ENCODE measurements at regions not wholly inside any gene's neighbourhood (a gene's known extent, or its start where the extent isn't known, plus 50 kb on each side); places are given as distances from the start of the nearest gene placed in this dataset.
A peak's percentile ranks its signal among the peaks of the same experiment; 100 is the strongest.

- no peak overlapping the region for H3K9ac ChIP-seq (ENCODE audit: insufficient read depth in 1 of 2, low read depth in 2 of 2, low read length in 2 of 2)
- ATAC-seq, result no peak
- 67% methylated on average over 3 of the region's 3 CpGs for WGBS (ENCODE audit: insufficient coverage, low coverage, missing lambda C conversion rate)
- FAIRE-seq, result no peak
- H3K27me3 ChIP-seq (ENCODE audit: control insufficient read depth in 2 of 2, insufficient read depth in 2 of 2, low read length in 2 of 2), result no peaks in the 10 kb centered on the region
- H3K9me3 ChIP-seq (replicated peaks; ENCODE audit: control insufficient read depth, insufficient read depth, low read depth, low read length), result no peaks in the 10 kb centered on the region
- H2AFZ ChIP-seq (ENCODE audit: low read depth, low read length), result no peak overlapping the region
- H3K9me1 ChIP-seq (ENCODE audit: control insufficient read depth, insufficient read depth, low read length), result no peaks in the 10 kb centered on the region
- H3K4me1 ChIP-seq (replicated peaks in 1 of 2; ENCODE audit: control insufficient read depth in 2 of 2, insufficient read depth in 2 of 2, low read length in 2 of 2), result peaks cover 8 to 21% of the 10 kb centered on the region in 2 experiments
- DNase-seq (ENCODE audit: extremely low read depth in 1 of 4, low spot score in 3 of 4), result no peak
- H3K4me2 ChIP-seq (ENCODE audit: insufficient read depth, low read length), result no peak overlapping the region
- no peak overlapping the region for H3K4me3 ChIP-seq
- no TSS peak for BruUV-seq (replicated peaks)
- H3K27ac ChIP-seq (ENCODE audit: extremely low read depth, low read depth, low read length), result peak overlapping the region; percentile 3; the same call in 1 of the 3 replicates
- intact Hi-C loops (cut with micrococcal nuclease) (no loop called here), in situ Hi-C loops (cut with MboI) (no loop called here)
- H3K79me2 ChIP-seq (ENCODE audit: control insufficient read depth, insufficient read depth, low read length), result no peaks in the 10 kb centered on the region
- no peak for TF ChIP-seq DEAF1 (CRISPR knock-in tag; IDR thresholded peaks at IDR 0.05)
- no peak for TF ChIP-seq ZSCAN32 (CRISPR knock-in tag; IDR thresholded peaks at IDR 0.05)
- TF ChIP-seq RAD51 (IDR thresholded peaks at IDR 0.05; ENCODE audit: borderline replicate concordance, low read depth), result no peak
- no peak for TF ChIP-seq DMBX1 (CRISPR knock-in tag; IDR thresholded peaks at IDR 0.05; ENCODE audit: borderline replicate concordance)
- no peak for TF ChIP-seq BMI1 (IDR thresholded peaks at IDR 0.05; ENCODE audit: low read length)
- TF ChIP-seq SRSF3 (IDR thresholded peaks at IDR 0.05; ENCODE audit: insufficient read depth, low read length), result no peak
- TF ChIP-seq ZNF263 (CRISPR knock-in tag; IDR thresholded peaks at IDR 0.05; ENCODE audit: borderline replicate concordance), result no peak
- no peak for TF ChIP-seq CREBBP (IDR thresholded peaks at IDR 0.05; ENCODE audit: low read depth, low read length)
- no peak for TF ChIP-seq ZNF592 (IDR thresholded peaks at IDR 0.05)
- ChIA-PET POLR2A (interaction anchor here (1.1 kb wide), 1 partner anchor 338 kb away, joined by 3 read pairs; no protein-coding TSS in a partner anchor), CTCF (ENCODE audit: low intra/inter-chr PET ratio) (no interaction called here)
- no peaks in the 10 kb centered on the region for H3K36me3 ChIP-seq (ENCODE audit: control insufficient read depth, insufficient read depth, low read length)
- H4K20me1 ChIP-seq (replicated peaks; ENCODE audit: control insufficient read depth, insufficient read depth, low read length), result no peaks in the 10 kb centered on the region
Measured at GRCh38 chr6:18039481-18039880, 52.0 kb upstream of the KIF13A start.
